Brain microvascular endothelial cell (primary cell): ENCODE measurements at regions not wholly inside any gene's neighbourhood (a gene's known extent, or its start where the extent isn't known, plus 50 kb on each side); places are given as distances from the start of the nearest gene placed in this dataset.

ENCODE experiments used
- DNase-seq: peaks from one replicate; pipeline ENCODE4 v3.0.0-alpha.2; 2020
- H3K27ac ChIP-seq: fragments of 250-450 bp; sonication (Bioruptor Pico); 2 replicates; pipeline ENCODE4 v1.5.1; 2020; ENCODE audit warnings: mild to moderate bottlenecking, moderate library complexity
- H3K27me3 ChIP-seq: fragments of 250-450 bp; sonication (Bioruptor Pico); replicated peaks from 2 replicates; pipeline ENCODE4 v1.5.1; 2020; ENCODE audit warnings: mild to moderate bottlenecking
- H3K36me3 ChIP-seq: fragments of 250-450 bp; sonication (Bioruptor Pico); replicated peaks from 2 replicates; pipeline ENCODE4 v1.5.1; 2020; ENCODE audit warnings: mild to moderate bottlenecking
- H3K4me3 ChIP-seq: 2 replicates; pipeline ENCODE4 v1.5.1; 2011; ENCODE audit warnings: low read depth, mild to moderate bottlenecking, control low read depth, low read length, moderate library complexity
- CTCF ChIP-seq: IDR thresholded peaks from 2 replicates; pipeline ENCODE4 v1.5.1; 2011; ENCODE audit warnings: low read depth, mild to moderate bottlenecking, moderate library complexity, low read length, control low read depth, inconsistent platforms; ENCODE audit errors: missing control alignments
- in situ Hi-C: cut with HindIII; loops from 2 replicates; pipeline ENCODE4 v1.10.0; 2017; ENCODE audit warnings: low sequenced_read_pairs, low pct_ligation_motif_present

GRCh38 chr20:4484379-4484997 is 201.8 kb upstream of the PRNP start:
- no peak for DNase-seq
- H3K4me3 ChIP-seq, result no peak overlapping the region
- H3K27ac ChIP-seq, result no peak overlapping the region
- no peaks in the 10 kb centered on the region for H3K27me3 ChIP-seq
- in situ Hi-C loops, result no loop called here
- TF ChIP-seq CTCF, result no peak
- H3K36me3 ChIP-seq, result no peaks in the 10 kb centered on the region

DNA sequence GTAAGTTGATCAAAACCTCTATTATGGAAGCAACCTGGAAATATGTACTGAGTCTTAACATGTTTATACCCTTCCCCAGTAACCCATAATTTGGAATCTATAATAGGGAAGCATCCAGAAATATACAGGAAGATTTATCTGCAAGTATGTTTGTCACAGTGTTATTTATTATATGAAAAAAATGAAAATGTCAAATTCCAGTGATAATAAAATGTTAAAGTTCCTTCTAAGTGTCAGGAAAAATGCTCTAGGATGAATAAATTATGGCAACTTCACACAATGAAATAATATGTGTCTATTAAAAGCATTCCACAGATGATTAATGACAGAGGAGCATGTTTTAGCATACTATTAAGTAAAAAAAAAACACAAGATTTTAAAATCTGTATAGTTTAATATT is 202.3 kb upstream of the PRNP start:
- no peak for TF ChIP-seq CTCF
- no peak for DNase-seq
- Histone ChIP-seq H3K27ac (no peak overlapping the region), H3K4me3 (no peak overlapping the region), H3K27me3 (no peaks in the 10 kb centered on the region), H3K36me3 (no peaks in the 10 kb centered on the region)
- in situ Hi-C loops, result no loop called here

- Histone ChIP-seq H3K4me3 (no peak overlapping the region), H3K27ac (no peak overlapping the region), H3K27me3 (no peaks in the 10 kb centered on the region), H3K36me3 (no peaks in the 10 kb centered on the region)
- no peak for DNase-seq
- in situ Hi-C loops, result no loop called here
- TF ChIP-seq CTCF, result no peak
Measured at GRCh38 chr20:4483486-4483885, 202.8 kb upstream of the PRNP start.

DNA sequence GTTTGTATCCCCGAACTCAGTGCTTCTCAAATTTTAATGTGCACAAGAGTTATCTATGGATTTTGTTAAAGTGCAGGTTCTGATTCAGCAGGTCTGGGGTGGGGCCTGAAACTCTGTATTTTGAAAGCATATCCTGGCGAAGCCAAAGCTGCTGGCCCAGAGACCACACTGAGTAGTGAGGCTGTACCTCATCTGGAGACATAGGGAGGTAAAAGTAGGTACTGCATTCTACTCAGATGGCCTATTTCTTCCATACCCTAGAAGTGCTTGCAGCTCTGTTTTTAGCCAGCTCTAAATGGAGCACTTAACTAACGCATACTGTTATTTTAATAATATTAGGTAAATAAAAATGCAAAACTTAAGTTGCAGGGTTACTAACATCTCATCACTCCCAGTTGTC is 206.2 kb upstream of the PRNP start:
- in situ Hi-C loops, result no loop called here
- Histone ChIP-seq H3K27ac (no peak overlapping the region), H3K36me3 (no peaks in the 10 kb centered on the region), H3K4me3 (no peak overlapping the region), H3K27me3 (no peaks in the 10 kb centered on the region)
- DNase-seq, result no peak
- TF ChIP-seq CTCF, result no peak

GRCh38 chr20:4476903-4477500 is 209.3 kb upstream of the PRNP start:
- in situ Hi-C loops, result no loop called here
- no peak overlapping the region for H3K27ac ChIP-seq
- DNase-seq, result no peak
- H3K27me3 ChIP-seq, result no peaks in the 10 kb centered on the region
- TF ChIP-seq CTCF, result no peak
- H3K36me3 ChIP-seq, result no peaks in the 10 kb centered on the region
- no peak overlapping the region for H3K4me3 ChIP-seq

DNA sequence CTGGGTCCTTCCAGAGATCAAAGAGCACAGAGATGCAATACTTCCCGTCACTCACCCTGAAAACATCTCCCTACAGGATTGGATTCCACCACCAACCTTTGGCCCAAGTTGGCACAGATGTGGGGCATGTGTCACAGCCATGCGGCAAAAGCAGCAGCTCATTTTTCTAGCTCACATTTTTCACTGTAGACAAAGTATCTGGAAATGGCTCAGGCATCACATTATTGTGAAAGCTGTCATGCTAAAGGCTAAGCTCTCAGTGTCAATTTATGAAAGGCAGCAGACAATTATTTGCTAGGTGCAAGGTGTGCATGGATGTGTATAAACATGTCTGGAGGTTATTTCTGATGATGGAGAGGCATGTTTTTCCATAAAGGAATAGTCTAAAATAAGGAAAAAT is 213.3 kb upstream of the PRNP start:
- in situ Hi-C loops, result no loop called here
- Histone ChIP-seq H3K36me3 (no peaks in the 10 kb centered on the region), H3K4me3 (no peak overlapping the region), H3K27ac (no peak overlapping the region), H3K27me3 (no peaks in the 10 kb centered on the region)
- TF ChIP-seq CTCF, result no peak
- DNase-seq, result no peak
